ENCODE measurements at regions not wholly inside any gene's neighbourhood (a gene's known extent, or its start where the extent isn't known, plus 50 kb on each side); places are given as distances from the start of the nearest gene placed in this dataset.
A peak's percentile ranks its signal among the peaks of the same experiment; 100 is the strongest.

DNA sequence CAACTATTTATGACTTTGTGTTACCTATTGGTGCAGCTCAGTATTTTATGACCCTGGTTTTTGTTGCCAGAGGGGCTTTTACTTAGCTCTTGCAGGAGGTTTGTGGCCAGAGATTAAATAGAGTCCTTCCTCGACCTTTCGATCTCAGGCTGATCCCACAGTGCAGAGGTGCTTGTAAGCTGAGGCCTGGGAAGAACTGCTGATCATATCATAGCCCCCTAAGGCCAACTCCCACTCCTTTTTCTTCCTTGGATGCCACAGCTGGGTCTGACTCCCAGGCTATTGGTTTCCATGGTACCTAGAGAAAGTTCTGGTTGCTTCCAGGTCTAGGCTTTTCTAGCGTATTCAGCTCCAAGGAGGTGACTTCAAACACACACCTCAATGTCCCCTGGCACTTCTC lies 324.9 kb downstream of the FOXO1 start:
- FAIRE-seq: no peak
- no peak overlapping the region for H3K4me3 Mint-ChIP-seq (ENCODE audit: unreplicated experiment)
- peak overlapping the region; percentile 1 for H3K27ac ChIP-seq (ENCODE audit: low read depth, low read length)

DNA sequence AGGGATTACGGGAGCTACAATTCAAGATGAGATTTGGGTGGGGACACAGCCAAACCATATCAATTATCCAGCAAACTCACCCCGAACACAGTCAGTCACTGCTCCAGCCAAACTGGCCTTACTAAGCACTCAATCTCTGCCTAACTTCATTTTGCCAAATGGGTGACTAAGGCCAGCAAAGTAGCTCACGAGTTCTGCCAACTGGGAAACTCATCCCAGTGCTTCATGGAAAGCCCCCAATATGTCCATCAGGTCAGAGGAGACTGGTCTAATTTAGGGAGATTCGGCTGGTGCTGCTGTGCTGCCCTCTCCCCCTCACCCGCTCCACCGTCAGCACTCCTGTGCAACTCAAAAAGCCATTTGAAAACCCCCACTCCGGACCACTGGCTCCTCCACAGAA lies 324.0 kb downstream of the FOXO1 start:
- Mint-ChIP-seq H3K27me3 (ENCODE audit: low read depth, unreplicated experiment) (peaks cover 8% of the 10 kb centered on the region), H3K36me3 (ENCODE audit: low read depth, unreplicated experiment) (no peaks in the 10 kb centered on the region), H3K4me3 (ENCODE audit: unreplicated experiment) (no peak overlapping the region), H3K4me1 (ENCODE audit: low read depth, unreplicated experiment) (peaks cover 25% of the 10 kb centered on the region), H3K9me3 (ENCODE audit: unreplicated experiment) (peaks cover 6% of the 10 kb centered on the region), H3K27ac (ENCODE audit: unreplicated experiment) (no peak overlapping the region)
- H3K9ac ChIP-seq (ENCODE audit: low read length): no peak overlapping the region
- no peak overlapping the region for H3K4me2 ChIP-seq (ENCODE audit: low read length)
- no peak overlapping the region for H3K4me3 ChIP-seq (ENCODE audit: insufficient read depth, low read depth, low read length)
- DNase-seq (ENCODE audit: low read depth) (peak; percentile 35), FAIRE-seq (no peak)
- H3K36me3 ChIP-seq (ENCODE audit: insufficient read depth, low read length): no peaks in the 10 kb centered on the region
- H3K27me3 ChIP-seq (ENCODE audit: insufficient read depth, low read length): no peaks in the 10 kb centered on the region
- no peaks in the 10 kb centered on the region for H3K9me3 ChIP-seq (ENCODE audit: insufficient read depth, low read depth, low read length)
- TF ChIP-seq EZH2 (IDR thresholded peaks at IDR 0.05; ENCODE audit: insufficient read depth, low read length) (no peak), CTCF (IDR thresholded peaks at IDR 0.05; ENCODE audit: insufficient read depth, low read depth, low read length) (no peak)
- no peaks in the 10 kb centered on the region for H3K79me2 ChIP-seq (ENCODE audit: insufficient read depth, low read length)
- no peak overlapping the region for H2AFZ ChIP-seq (ENCODE audit: low read depth, low read length)
- H4K20me1 ChIP-seq (ENCODE audit: insufficient read depth, low read length): no peaks in the 10 kb centered on the region
- H3K27ac ChIP-seq (ENCODE audit: low read depth, low read length): no peak overlapping the region
- peaks cover 5% of the 10 kb centered on the region for H3K4me1 ChIP-seq (ENCODE audit: insufficient read depth, low read length)

More for the DNA sequence above, 324.9 kb downstream of the FOXO1 start:
- Histone ChIP-seq H3K4me3 (ENCODE audit: insufficient read depth, low read depth, low read length) (no peak overlapping the region), H2AFZ (ENCODE audit: low read depth, low read length) (no peak overlapping the region), H3K79me2 (ENCODE audit: insufficient read depth, low read length) (no peaks in the 10 kb centered on the region), H3K4me1 (ENCODE audit: insufficient read depth, low read length) (peaks cover 5% of the 10 kb centered on the region), H3K9me3 (ENCODE audit: insufficient read depth, low read depth, low read length) (no peaks in the 10 kb centered on the region), H3K36me3 (ENCODE audit: insufficient read depth, low read length) (no peaks in the 10 kb centered on the region), H3K9ac (ENCODE audit: low read length) (no peak overlapping the region), H4K20me1 (ENCODE audit: insufficient read depth, low read length) (no peaks in the 10 kb centered on the region), H3K27me3 (ENCODE audit: insufficient read depth, low read length) (no peaks in the 10 kb centered on the region), H3K4me2 (ENCODE audit: low read length) (no peak overlapping the region)
- no peaks in the 10 kb centered on the region for H3K36me3 Mint-ChIP-seq (ENCODE audit: low read depth, unreplicated experiment)
- TF ChIP-seq EZH2 (IDR thresholded peaks at IDR 0.05; ENCODE audit: insufficient read depth, low read length): no peak
- TF ChIP-seq CTCF (IDR thresholded peaks at IDR 0.05; ENCODE audit: insufficient read depth, low read depth, low read length): no peak
- peaks cover 8% of the 10 kb centered on the region for H3K27me3 Mint-ChIP-seq (ENCODE audit: low read depth, unreplicated experiment)
- no peak for DNase-seq (ENCODE audit: low read depth)
- H3K9me3 Mint-ChIP-seq (ENCODE audit: unreplicated experiment): peaks cover 4% of the 10 kb centered on the region
- peaks cover 25% of the 10 kb centered on the region for H3K4me1 Mint-ChIP-seq (ENCODE audit: low read depth, unreplicated experiment)
- peak overlapping the region; percentile 6 for H3K27ac Mint-ChIP-seq (ENCODE audit: unreplicated experiment)

GRCh38 chr13:40342901-40343300 lies 323.5 kb downstream of the FOXO1 start:
- H3K27me3 ChIP-seq (ENCODE audit: insufficient read depth, low read length): no peaks in the 10 kb centered on the region
- H3K4me1 Mint-ChIP-seq (ENCODE audit: low read depth, unreplicated experiment): peaks cover 26% of the 10 kb centered on the region
- no peak overlapping the region for H3K27ac Mint-ChIP-seq (ENCODE audit: unreplicated experiment)
- no peak for FAIRE-seq
- TF ChIP-seq EZH2 (IDR thresholded peaks at IDR 0.05; ENCODE audit: insufficient read depth, low read length) (no peak), CTCF (IDR thresholded peaks at IDR 0.05; ENCODE audit: insufficient read depth, low read depth, low read length) (no peak)
- H3K9ac ChIP-seq (ENCODE audit: low read length): no peak overlapping the region
- H3K36me3 Mint-ChIP-seq (ENCODE audit: low read depth, unreplicated experiment): no peaks in the 10 kb centered on the region
- H3K4me3 Mint-ChIP-seq (ENCODE audit: unreplicated experiment): no peak overlapping the region
- peaks cover 6% of the 10 kb centered on the region for H3K9me3 Mint-ChIP-seq (ENCODE audit: unreplicated experiment)
- H3K9me3 ChIP-seq (ENCODE audit: insufficient read depth, low read depth, low read length): no peaks in the 10 kb centered on the region
- H3K4me1 ChIP-seq (ENCODE audit: insufficient read depth, low read length): peaks cover 5% of the 10 kb centered on the region
- peaks cover 6% of the 10 kb centered on the region for H3K27me3 Mint-ChIP-seq (ENCODE audit: low read depth, unreplicated experiment)
- H4K20me1 ChIP-seq (ENCODE audit: insufficient read depth, low read length): no peaks in the 10 kb centered on the region
- no peak for DNase-seq (ENCODE audit: low read depth)
- no peak overlapping the region for H3K4me2 ChIP-seq (ENCODE audit: low read length)
- no peaks in the 10 kb centered on the region for H3K79me2 ChIP-seq (ENCODE audit: insufficient read depth, low read length)
- no peaks in the 10 kb centered on the region for H3K36me3 ChIP-seq (ENCODE audit: insufficient read depth, low read length)
- H2AFZ ChIP-seq (ENCODE audit: low read depth, low read length): no peak overlapping the region
- H3K27ac ChIP-seq (ENCODE audit: low read depth, low read length): no peak overlapping the region
- no peak overlapping the region for H3K4me3 ChIP-seq (ENCODE audit: insufficient read depth, low read depth, low read length)

Measured in astrocyte (in vitro differentiated cells and primary cell).